ENCODE measurements at regions not wholly inside any gene's neighbourhood (a gene's known extent, or its start where the extent isn't known, plus 50 kb on each side); places are given as distances from the start of the nearest gene placed in this dataset.

DNA sequence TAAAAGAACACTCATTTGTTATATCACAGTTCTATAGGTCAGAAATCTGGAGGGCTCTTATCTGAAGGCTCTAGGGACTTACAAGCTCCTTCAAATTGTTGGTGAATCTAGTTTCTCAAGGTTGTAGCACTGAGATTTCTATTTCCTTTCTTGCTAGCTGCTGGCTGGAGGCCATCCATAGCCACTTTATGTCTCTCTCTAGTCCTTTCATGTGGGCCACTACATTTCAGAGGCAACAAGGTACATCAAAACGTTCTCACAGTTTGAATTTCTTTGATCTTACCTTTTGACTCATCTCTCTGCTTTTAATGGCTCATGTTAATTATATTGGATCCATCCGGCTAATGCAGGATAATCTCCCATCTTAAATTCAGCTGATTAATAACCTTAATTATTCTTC, 286.8 kb downstream of the DIO2 start:
- DNase-seq (ENCODE audit: low read depth): no peak
- no peak for TF ChIP-seq CTCF (IDR thresholded peaks at IDR 0.05; ENCODE audit: low read length, missing control alignments)
- H3K4me3 ChIP-seq (replicated peaks; ENCODE audit: low read depth, low read length): no peak overlapping the region

- no peak for TF ChIP-seq CTCF (IDR thresholded peaks at IDR 0.05; ENCODE audit: low read length, missing control alignments)
- no peak for DNase-seq (ENCODE audit: low read depth)
- H3K4me3 ChIP-seq (replicated peaks; ENCODE audit: low read depth, low read length): no peak overlapping the region
Observed at GRCh38 chr14:79920180-79920692, 291.1 kb downstream of the DIO2 start.

Measured in fibroblast of pulmonary artery (primary cell).